Right cardiac atrium (tissue), 5 donors: ENCODE measurements at regions not wholly inside any gene's neighbourhood (a gene's known extent, or its start where the extent isn't known, plus 50 kb on each side); places are given as distances from the start of the nearest gene placed in this dataset.
"Not testable (repeated sequence)": the region's sequence is repeated elsewhere in the genome, so short reads cannot be mapped to it uniquely, and the experiment has no call there.

Source experiments
- ATAC-seq, 2 donors: fragments of 200-7000 bp; cut with Tn5 transposase; one replicate each; pipeline versions ENCODE4 v1.8.0 to v1.9.1; 2020; ENCODE audit warnings: moderate library complexity in 2 of 2, mild to moderate bottlenecking in 1 of 2
- DNase-seq, 3 donors: peaks; one replicate each; pipeline ENCODE4 v3.0.0-alpha.2; 2020
- H3K27ac ChIP-seq: one replicate; pipeline ENCODE4 v1.5.1; 2013; ENCODE audit warnings: mild to moderate bottlenecking, low read length, control low read depth, moderate library complexity
- H3K27me3 ChIP-seq: one replicate; pipeline ENCODE4 v1.6.1; 2013; ENCODE audit not compliant: control insufficient read depth, insufficient read depth
- H3K4me1 ChIP-seq: one replicate; pipeline ENCODE4 v1.6.1; 2013; ENCODE audit warnings: low read length; ENCODE audit not compliant: control insufficient read depth, insufficient read depth
- H3K4me3 ChIP-seq: one replicate; pipeline ENCODE4 v1.5.1; 2013; ENCODE audit warnings: low read length, control low read depth
- H3K9me3 ChIP-seq: one replicate; pipeline ENCODE4 v1.6.1; 2013; ENCODE audit warnings: low read length; ENCODE audit not compliant: control insufficient read depth
- WGBS: extraction: QIAGEN DNeasy Blood & Tissue Kit; methylation state at CpG from one replicate; pipeline ENCODE4 v1.1.7; 2013; 5-methylcytosine and 5-hydroxymethylcytosine counted together
- intact Hi-C, 4 donors: fragments of 100-400 bp; cut with DNase I; formaldehyde crosslinking; loops; one replicate each; pipeline versions ENCODE4 v1.11.0 to v1.14.0; 2022 to 2023
- donor health status: healthy with polysubstance abuse.
- donor health status: DM: no; HTN: yes; CAD: no.
- donor health status: DM: no; HTN: no; CAD: no.
- donor health status: DM: no; HTN: yes; CAD: no; lungs with severe emphysema.
- donor health status: DM: yes; HTN: yes; CAD: no.

DNA sequence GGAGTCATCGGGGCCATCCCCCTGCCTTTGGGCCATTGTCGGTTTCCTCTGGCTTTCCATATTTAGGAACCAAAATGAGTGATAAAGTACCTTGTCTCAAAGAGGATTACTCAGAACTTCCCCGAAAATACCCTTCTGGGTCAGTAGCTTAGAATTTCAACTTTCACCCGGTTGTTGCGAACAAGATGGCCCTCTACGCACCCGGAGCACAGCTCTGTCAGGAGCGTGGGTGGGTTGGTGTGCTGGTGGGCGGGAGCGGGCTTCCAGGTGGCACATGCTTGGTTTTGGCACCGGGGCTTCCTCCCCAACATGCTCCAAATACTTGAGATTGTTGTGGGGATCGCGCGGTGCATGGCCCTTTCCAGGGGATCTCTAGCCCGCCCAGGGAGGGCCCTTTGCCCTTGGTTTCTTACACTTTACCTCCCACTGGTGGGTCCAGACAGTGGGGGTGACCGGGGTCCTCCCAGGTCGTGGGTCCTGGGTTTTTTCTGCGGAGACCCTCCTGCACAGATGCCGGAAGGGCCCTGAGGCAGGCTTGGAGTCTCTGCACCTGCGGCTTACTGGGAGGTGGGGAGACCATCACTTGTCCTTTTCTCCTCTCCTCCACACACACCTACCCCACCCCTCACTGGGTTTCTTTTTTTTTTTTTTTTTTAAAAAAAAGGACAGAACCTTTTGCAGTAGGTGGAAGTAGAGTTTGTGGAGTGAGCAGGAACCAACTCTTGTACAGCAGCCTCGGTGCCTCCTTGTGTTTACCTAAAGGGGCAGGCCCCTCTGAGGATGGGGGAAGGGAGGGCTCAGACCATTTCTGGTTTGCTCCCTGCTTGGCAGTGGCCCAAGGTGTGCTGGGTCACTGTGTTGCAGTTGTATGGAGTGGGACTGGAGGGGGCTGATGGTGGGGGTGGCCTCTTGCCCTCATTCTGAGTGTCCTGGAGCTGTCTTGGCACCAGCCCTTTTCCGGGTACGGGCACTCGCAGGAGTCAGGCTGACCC, 142.1 kb downstream of the SEC14L1 start:
- ATAC-seq (no peak), DNase-seq (peak in 1 of 3 donors; percentile 26)
- Histone ChIP-seq H3K9me3 (no peaks in the 10 kb centered on the region), H3K27ac (no peak overlapping the region), H3K27me3 (no peaks in the 10 kb centered on the region), H3K4me3 (no peak overlapping the region), H3K4me1 (peaks cover 14% of the 10 kb centered on the region)
- intact Hi-C loops: no loop called here
- 74% methylated on average over 24 of the region's 24 CpGs for WGBS

DNA sequence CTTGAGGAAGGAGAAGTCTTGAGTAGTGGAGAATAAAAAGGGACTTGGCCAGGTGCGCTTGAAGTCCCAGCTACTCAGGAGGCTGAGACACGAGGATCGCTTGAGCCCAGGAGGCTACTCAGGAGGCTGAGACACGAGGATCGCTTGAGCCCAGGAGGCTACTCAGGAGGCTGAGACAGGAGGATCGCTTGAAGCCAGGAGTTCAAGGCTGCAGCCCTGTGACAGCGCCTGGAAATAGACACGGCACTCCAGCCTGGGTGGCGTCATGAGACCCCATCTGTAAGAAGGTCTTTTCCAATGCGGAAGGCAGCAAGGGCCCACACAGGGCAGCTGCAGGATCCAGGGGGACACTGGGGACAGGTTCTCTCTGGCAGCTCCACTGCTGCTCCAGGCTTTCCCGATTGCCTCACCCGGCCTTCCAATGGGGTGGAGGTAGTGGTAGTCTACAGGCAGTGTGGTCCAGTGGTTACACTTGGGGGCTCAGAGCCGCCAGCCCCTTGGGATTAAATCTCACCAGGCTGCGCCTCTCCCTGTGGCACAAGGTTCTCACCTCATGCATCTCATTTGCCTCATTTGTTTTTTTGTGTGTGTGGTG, 143.4 kb downstream of the SEC14L1 start:
- Histone ChIP-seq H3K9me3 (no peaks in the 10 kb centered on the region), H3K27me3 (no peaks in the 10 kb centered on the region), H3K27ac (no peak overlapping the region), H3K4me1 (peaks cover 18% of the 10 kb centered on the region), H3K4me3 (no peak overlapping the region)
- intact Hi-C loops: no loop called here
- 89% methylated on average over 14 of the region's 14 CpGs for WGBS
- no peak for ATAC-seq
- DNase-seq: peak in 1 of 3 donors; percentile 47

GRCh38 chr17:77285594-77286390, 145.0 kb downstream of the SEC14L1 start:
- intact Hi-C loops: no loop called here
- DNase-seq (peak; percentile 74 to 81 (median 78)), ATAC-seq (peak in 1 of 2 donors; percentile 19)
- Histone ChIP-seq H3K4me3 (no peak overlapping the region), H3K9me3 (no peaks in the 10 kb centered on the region), H3K4me1 (peaks cover 18% of the 10 kb centered on the region), H3K27ac (no peak overlapping the region), H3K27me3 (no peaks in the 10 kb centered on the region)
- WGBS: 62% methylated on average over 34 of the region's 34 CpGs

DNA sequence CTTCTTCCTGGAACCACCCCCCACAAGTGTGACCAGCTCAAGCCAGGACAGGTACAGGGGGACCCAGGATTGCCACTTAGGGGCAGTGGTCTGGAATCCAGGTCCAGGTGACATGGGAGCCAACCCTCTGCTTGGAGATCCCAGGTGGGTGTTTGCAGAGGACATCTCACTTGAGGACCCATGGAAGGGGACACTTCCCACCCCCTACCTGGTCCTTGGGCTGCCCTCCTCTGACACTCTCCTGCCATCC, 145.5 kb downstream of the SEC14L1 start:
- Histone ChIP-seq H3K27ac (no peak overlapping the region), H3K4me1 (peaks cover 17% of the 10 kb centered on the region), H3K9me3 (no peaks in the 10 kb centered on the region), H3K4me3 (no peak overlapping the region), H3K27me3 (no peaks in the 10 kb centered on the region)
- intact Hi-C loops: no loop called here
- DNase-seq (no peak), ATAC-seq (no peak)

GRCh38 chr17:77286641-77287431, 146.1 kb downstream of the SEC14L1 start:
- intact Hi-C loops: no loop called here
- Histone ChIP-seq H3K27me3 (no peaks in the 10 kb centered on the region), H3K9me3 (no peaks in the 10 kb centered on the region), H3K4me1 (peaks cover 13% of the 10 kb centered on the region), H3K27ac (peak overlapping the region; percentile 92), H3K4me3 (no peak overlapping the region)
- ATAC-seq: peak; percentile 48 to 80
- DNase-seq: peak; percentile 62 to 80 (median 76)
- WGBS: 72% methylated on average over 21 of the region's 21 CpGs

GRCh38 chr17:77287432-77288068, 146.8 kb downstream of the SEC14L1 start:
- DNase-seq: peak; percentile 65 to 83 (median 82)
- H3K9me3 ChIP-seq: no peaks in the 10 kb centered on the region
- ATAC-seq: peak; percentile 78 to 79
- H3K27ac ChIP-seq: peak overlapping the region; percentile 92
- peaks cover 13% of the 10 kb centered on the region for H3K4me1 ChIP-seq
- intact Hi-C loops: no loop called here
- no peak overlapping the region for H3K4me3 ChIP-seq
- 43% methylated on average over 11 of the region's 11 CpGs for WGBS
- no peaks in the 10 kb centered on the region for H3K27me3 ChIP-seq

DNA sequence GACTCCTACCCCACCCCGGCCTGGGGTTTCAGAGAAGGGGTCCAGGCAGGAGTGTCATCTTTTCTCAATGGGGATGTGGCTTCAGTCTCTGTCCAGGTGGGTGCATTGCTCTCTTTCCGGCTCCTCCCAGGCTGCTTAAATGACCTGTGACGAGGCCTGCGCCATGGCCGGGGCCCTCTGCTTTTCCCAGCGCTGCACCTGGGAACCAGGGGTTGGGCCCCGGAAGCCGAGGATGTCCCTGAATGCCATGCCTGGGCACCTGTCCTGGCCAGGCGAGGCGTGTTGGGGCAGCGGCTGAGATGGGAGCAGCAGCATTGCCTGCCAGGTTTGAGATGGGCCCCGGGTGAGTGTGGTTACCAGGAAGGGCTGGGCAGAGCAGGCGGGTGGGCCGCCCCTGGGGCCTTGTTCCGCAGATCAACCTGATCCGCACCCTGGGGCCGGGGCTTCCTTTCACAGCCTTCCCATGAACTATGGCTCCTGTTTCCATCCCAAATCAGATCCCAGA, 147.4 kb downstream of the SEC14L1 start:
- intact Hi-C loops: no loop called here
- H3K9me3 ChIP-seq: no peaks in the 10 kb centered on the region
- no peak for DNase-seq
- peak; percentile 0 to 2 for ATAC-seq
- no peak overlapping the region for H3K4me3 ChIP-seq
- WGBS: 92% methylated on average over 17 of the region's 17 CpGs
- H3K27ac ChIP-seq: peak overlapping the region; percentile 92
- no peaks in the 10 kb centered on the region for H3K27me3 ChIP-seq
- H3K4me1 ChIP-seq: peaks cover 13% of the 10 kb centered on the region

GRCh38 chr17:77290759-77291558, 150.2 kb downstream of the SEC14L1 start:
- H3K9me3 ChIP-seq, DNase-seq, H3K4me3 ChIP-seq, ATAC-seq, H3K27me3 ChIP-seq, intact Hi-C loops, H3K27ac ChIP-seq: not testable (repeated sequence)
- peaks cover 13% of the 10 kb centered on the region for H3K4me1 ChIP-seq
- WGBS: 94% methylated on average over 20 of the region's 20 CpGs

DNA sequence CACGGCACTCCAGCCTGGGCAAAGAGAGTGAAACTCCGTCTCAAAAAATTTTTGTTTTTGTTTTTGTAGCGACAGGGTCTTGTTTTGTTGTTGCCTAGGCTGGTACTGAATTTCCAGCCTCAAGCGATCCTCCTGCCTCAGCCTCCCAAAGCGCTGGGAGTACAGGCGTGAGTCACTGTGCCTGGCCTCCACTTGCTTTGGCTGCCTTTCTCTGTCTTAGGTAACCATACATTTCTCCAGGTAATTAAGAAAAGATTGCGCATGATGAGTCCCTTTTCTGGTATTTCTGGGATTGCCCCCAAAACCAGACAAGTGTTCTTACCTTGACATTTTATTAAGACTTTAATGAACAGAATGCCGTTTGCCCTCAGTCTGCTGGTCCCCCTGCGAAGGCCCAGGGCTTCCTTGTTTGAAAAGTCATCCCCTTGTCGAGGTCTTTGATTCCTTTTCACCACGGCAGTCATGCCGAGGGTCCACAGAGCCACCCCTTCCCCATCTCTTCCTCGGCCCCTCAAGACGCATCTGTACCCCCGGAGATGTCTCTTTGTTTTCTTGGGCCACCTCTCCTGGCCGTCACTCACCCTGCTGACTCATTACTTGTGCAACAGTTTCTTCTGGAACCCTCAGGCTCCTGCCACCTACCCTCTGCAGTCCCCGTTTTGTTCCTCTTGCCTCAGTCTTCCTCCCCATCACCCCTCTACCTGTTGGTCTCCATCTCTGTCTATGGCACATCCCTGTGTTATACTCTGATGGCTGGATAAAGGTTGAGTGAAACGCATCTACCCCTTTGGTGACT, 151.0 kb downstream of the SEC14L1 start:
- no peaks in the 10 kb centered on the region for H3K27me3 ChIP-seq
- no peak overlapping the region for H3K4me3 ChIP-seq
- no peaks in the 10 kb centered on the region for H3K9me3 ChIP-seq
- intact Hi-C loops: no loop called here
- 94% methylated on average over 18 of the region's 18 CpGs for WGBS
- ATAC-seq: no peak
- peaks cover 11% of the 10 kb centered on the region for H3K4me1 ChIP-seq
- H3K27ac ChIP-seq: no peak overlapping the region
- no peak for DNase-seq
